ENCODE measurements at regions not wholly inside any gene's neighbourhood (a gene's known extent, or its start where the extent isn't known, plus 50 kb on each side); places are given as distances from the start of the nearest gene placed in this dataset.

DNA sequence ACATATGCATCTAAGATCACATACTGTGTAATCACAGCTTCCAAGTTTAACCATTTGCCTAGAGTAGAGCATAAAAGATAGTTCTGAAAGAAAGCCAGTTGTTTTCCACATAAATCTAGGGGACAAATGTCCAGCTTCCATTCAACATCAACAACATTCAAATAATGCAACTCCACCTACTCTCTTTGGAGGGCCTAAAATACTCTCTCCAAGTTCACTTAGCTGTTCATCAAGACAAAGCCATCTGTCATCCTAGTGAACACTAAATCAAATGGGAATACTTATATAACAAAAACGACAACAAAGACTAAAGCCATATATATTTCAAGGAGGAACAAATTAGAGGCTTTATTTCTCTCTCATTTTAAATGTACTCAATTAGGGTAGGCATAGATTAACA, 221.5 kb upstream of the CDH2 start:
- TF ChIP-seq, protein P1, sequence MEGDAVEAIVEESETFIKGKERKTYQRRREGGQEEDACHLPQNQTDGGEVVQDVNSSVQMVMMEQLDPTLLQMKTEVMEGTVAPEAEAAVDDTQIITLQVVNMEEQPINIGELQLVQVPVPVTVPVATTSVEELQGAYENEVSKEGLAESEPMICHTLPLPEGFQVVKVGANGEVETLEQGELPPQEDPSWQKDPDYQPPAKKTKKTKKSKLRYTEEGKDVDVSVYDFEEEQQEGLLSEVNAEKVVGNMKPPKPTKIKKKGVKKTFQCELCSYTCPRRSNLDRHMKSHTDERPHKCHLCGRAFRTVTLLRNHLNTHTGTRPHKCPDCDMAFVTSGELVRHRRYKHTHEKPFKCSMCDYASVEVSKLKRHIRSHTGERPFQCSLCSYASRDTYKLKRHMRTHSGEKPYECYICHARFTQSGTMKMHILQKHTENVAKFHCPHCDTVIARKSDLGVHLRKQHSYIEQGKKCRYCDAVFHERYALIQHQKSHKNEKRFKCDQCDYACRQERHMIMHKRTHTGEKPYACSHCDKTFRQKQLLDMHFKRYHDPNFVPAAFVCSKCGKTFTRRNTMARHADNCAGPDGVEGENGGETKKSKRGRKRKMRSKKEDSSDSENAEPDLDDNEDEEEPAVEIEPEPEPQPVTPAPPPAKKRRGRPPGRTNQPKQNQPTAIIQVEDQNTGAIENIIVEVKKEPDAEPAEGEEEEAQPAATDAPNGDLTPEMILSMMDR (IDR thresholded peaks at IDR 0.05), result no peak
- no peak for TF ChIP-seq POLR2A (IDR thresholded peaks at IDR 0.05)
